NCI-H1694 (cell line): ENCODE measurements at regions not wholly inside any gene's neighbourhood (a gene's known extent, or its start where the extent isn't known, plus 50 kb on each side); places are given as distances from the start of the nearest gene placed in this dataset.

ENCODE experiments used
- DNase-seq: peaks from one replicate; lab custom pipeline; 2025; lab: John Stamatoyannopoulos, UW

DNA sequence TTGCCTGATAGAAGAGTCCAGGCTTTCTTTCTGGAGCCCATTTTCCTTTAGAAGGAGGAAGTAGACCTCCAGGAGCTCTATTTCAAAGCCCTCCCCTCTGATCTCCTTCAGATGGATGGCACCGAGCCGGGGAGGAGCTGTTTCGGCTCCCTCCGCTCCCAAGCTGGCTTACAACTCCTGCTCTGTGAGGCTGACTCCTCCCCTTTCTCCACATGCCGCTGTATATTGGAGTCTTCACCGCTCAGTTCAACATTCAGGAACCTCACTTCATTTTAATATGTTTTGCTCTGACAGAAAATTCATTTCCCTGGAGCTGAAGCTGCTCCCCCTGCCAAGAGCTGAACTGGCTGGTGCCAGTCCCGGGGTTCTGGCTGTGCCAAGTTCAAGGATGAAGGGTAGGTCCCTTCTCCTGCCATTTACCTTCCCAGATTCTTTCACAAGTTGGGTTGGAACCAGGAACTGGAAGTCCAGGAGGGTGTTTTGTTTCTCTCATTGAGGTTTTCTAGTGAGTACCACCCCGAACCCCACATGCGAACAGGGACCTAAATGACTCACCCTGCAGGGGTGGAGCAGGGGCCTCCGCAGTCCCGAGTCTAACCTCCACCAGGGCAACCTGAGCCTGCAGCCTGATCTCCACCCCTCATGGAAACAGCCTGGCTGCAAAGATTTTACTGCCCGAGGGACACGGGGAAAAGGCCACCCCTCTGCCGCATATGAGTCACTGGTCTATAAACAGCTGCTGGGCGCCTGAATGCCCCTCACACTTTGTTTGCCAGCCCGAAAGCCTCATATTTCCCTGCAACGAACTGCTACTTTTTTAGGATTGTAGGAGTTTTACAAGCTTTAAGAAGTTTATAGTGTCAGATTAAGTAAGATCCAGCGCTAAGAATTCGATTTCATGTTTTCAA lies 68.6 kb upstream of the FOXA2 start:
- DNase-seq = no peak

- no peak for DNase-seq
Measured at GRCh38 chr20:22653658-22654642, 69.6 kb upstream of the FOXA2 start.

DNA sequence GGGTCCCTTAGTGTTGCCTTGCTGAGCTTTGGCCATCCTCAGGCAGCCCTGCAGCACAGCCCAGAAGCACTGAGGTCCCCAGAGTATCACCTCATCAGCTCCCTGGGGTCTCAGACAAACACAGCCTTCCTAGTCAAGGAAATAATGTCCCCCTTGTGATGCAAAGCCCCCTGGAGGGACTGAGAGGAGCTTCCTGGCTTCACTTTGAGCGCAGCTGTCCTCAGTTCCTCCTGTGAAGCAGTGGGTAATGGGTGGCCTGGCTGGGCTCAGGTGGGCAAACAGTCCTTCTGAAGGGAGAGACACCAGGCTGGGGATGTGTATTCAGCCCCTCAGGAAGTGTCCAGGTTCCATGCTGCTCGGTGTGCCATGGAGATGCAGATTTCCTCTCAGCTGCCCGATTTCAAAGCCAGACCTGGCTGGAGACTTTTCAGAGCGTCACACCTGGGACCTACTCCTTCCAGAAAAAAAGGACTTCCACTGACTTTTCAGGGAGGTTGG lies 79.2 kb upstream of the FOXA2 start:
- no peak for DNase-seq

DNA sequence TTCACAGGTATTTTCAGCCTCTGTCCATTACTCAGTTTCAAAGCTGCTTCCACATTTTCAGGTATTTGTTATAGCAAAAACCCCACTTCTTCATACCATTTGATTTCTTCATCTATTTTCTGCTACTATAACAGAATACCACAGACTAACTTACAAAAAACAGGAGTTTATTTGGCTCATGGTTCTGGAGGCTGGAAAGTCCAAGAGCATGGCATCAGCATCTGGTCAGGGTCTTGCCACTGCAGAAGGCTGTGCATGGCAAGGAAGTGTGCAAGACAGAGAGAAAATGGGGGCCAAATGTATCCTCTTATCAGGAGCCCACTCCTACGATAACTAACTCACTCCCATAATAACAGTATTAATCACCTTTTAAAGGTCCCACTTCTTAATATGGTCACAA lies 82.8 kb upstream of the FOXA2 start:
- no peak for DNase-seq

DNA sequence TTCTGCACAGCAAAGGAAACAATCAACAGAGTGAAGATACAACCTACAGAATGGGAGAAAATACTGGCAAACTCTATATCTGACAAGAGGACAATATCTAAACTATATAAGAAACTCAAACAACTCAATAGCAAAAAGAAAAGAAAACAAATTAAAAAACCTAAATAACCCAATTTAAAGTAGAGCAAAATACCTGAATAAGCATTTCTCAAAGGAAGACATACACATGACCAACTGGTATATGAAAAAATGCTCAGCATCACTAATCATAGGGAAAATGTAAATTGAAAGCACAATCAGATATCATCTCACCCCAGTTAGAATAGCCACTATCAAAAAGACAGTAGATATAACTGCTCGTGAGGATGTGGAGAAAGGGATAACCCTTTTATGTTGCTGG lies 87.8 kb upstream of the FOXA2 start:
- DNase-seq = no peak

DNA sequence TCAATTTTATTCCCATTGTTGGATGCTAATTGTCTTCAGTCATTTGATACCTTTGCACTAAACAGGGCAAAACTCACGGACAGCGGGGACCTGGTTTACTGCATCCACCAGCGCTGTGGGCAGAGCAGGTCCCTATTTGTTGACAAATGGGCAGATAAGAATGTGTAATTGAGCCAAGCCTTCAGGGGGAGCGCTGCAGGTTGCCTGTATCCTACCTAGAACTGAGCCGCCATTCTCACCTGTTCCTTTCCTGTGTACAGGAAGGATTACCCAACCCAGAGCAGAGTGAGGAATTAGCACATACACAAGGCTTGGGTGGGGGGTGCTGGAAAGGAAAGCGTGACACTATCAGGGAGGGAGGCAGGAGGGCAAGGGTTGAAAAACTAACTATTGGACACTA lies 89.1 kb upstream of the FOXA2 start:
- DNase-seq = no peak

DNA sequence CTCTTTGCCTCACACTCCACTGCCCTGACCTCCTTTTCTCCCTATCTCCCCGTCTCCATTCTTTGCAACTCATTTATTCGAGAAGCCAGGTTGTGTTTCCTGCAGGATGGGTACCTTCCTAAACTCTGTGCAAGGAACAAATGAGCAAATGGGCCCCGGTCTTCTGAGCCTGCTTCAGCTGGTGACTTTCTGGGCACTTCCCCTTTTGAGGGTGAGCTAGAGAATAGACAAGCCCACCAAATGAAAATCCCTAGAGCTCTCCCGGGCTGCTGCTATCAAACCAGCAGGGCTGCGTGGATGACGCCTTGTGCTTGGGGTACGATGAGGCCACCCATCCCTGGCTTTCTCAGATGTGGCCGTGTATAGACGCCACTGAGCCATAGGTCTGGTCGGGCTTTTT lies 91.0 kb upstream of the FOXA2 start:
- DNase-seq = no peak

DNA sequence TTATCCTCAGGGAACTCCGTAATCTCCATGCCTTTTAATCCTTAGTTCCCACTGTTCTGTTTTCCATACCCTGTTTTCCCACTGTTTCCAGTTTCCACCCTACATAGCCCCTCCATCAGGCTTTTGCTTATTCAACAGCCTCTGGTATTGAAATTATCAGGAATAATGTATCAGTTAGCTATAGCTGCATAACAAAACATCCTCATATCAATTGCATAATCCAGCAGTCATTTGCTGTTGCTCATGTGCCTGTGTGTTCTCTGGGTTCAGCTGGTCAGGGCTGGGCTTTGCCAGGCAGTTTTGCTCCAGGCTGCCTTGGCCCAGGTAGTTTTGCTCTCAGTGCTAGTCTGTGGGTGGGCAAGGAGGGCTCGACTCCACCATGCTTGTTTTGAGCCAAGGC lies 94.3 kb upstream of the FOXA2 start:
- no peak for DNase-seq

DNA sequence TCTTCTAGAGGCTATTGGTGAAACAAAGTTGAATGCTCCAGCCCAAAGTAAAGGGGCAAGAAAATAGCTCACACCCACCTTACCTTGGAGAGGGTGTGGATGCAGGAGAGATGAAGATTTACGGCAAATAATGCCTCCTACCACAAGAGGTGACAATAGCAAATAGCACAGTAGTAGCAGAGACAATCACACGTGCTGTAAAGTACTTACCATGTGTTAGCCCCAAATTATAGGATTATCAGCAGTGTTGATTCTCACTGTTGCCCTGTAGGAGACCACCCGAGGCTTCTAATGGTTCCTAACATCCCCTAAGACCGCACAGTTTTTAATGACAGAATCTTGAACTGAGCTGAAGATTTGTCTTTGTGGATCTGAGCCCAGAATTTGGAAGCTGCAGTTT lies 94.8 kb upstream of the FOXA2 start:
- no peak for DNase-seq

- no peak for DNase-seq
Measured at GRCh38 chr20:22680031-22680740, 95.8 kb upstream of the FOXA2 start.

- no peak for DNase-seq
Measured at GRCh38 chr20:22681591-22682248, 97.3 kb upstream of the FOXA2 start.

DNA sequence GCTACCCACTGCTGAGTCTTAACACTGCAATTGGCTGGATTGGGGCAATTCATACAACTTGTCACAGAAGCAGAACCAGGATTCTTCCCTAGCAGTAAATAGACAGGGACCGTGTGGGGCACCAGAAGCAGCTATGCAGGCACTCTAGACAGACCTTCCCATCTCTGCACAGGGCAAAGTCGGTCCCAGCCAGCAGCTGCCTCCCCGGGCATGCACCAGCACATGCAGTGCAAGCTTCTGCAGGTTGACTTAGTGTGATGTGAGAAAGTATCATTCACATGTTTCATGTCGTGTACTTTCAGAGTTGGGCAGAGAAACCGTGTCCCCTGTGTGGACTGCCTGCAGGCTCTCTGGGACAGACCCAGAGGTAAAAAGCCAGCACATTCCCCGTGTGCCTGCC lies 98.0 kb upstream of the FOXA2 start:
- no peak for DNase-seq

DNA sequence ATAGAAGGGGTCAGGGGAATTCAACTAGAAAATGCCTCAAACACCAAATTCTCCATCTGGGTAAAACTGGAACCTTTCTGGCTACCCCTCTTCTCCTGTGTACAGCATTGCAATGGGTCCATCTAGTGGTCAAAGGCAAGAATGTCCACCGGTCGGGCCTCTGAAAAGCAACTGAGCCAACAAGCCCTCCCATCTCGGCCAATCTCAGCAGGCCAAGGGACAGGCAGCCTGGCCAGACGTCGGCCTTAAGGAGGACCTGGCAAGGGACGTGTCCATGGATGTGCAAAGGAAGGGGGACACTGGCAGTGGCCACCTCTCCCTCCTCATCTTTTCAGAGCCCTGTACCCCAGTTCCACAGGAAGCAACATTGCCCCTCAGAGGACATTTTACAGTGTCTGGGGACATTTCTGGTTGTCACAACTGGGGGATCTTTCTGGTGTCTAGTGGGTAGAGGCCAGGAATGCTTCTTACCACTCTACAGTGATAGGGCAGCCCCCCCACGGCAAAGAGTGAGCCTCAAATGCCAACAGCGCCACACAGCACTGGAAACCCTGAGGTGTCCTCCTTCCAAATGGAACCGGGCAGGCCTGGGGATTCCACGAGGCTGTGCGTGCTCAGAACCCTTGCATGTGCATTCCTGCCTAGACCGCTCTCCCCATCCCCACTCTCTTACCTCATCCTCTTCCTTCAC lies 99.8 kb upstream of the FOXA2 start:
- peak; percentile 11 for DNase-seq

DNA sequence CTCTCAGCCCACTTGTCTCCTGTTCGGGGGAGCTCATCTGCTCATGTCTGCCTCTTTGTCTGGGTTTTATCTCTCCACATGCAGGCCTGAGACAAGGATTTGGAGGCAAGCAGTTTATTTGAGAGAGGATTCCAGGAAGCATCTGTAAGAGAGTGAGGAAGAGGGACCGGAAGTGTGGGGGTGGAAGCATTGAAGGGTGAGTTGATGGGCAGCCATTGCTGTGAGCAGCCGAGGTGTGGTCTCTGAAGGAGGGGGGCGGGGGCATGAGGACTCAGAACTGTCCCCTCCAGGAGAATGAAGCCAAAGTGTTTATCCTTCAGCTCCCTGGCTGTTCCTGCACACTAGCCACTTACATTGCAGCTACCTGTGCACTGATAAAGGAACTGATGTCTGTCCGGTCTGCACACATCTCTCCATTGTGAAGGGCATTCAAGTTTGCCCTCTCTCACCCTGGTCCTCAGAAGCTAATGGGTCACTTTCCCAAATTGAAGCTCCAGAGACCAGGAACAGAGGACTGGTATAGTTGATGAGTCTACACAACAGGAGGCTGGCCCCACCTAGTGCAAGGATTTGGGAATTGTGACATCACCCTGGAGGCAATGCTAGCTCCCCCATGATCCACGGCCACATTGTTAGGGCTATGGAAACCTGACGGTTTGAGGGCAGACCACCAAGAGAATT lies 100.5 kb upstream of the FOXA2 start:
- no peak for DNase-seq

- no peak for DNase-seq
Measured at GRCh38 chr20:22686097-22686496, 101.7 kb upstream of the FOXA2 start.

GRCh38 chr20:22687676-22688349 lies 103.4 kb upstream of the FOXA2 start:
- no peak for DNase-seq

DNA sequence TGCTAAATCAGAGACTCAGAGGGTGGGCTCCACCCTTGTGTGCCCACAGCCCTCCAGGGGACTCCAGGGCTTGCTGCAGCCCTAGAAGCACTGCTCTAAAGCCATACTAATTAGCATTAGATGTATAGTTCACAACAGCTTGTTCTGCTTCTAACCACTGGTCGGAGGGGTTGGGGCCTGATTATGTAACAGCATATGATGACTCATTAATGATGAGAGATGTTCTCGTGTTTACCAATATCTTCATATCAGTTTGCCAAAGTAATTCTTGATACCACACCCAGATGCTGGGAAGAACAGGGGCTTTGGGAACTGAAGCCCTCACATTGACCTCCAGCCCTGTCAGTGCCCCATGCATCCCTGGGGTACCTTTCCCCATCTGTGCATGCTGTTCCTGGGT lies 104.1 kb upstream of the FOXA2 start:
- no peak for DNase-seq

DNA sequence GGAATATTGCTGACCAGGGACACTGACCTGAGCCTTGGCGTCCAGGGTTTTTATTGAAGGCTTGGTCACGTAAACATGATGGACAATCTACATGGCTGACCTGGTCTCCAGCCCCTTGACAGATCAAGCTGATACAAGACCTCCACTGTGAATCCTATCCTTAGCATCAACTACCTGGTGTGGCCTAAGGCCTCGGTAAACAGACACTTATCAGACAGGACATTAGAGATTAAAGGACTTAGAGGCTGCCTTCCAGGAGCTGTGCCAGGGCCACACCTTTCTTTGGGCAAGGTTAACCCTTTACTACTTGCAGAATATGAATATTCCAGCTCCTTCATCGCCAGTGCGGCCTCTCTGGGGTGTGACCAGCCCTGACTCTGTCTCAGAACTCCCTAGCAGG lies 104.9 kb upstream of the FOXA2 start:
- no peak for DNase-seq

DNA sequence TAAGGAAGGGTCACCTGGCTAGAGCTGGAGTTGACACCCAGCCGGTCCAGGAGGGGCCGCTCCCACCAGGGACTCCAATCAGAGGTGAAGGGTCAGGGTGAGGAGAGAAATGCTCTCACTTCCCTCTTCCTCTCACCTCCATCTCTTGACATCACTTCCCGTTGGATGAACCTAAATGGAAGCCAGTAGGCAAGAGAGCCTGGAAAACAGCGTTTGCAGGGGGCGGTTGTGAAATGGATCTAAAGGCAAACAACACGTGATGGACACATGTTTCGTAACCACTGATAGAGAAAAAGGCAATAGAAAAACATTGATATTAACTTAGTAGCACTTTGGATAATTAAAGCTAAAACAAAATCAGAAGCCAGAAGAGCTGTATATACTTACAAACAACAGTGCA lies 105.6 kb upstream of the FOXA2 start:
- DNase-seq = no peak
